Uterus (tissue), 2 donors: ENCODE measurements at regions not wholly inside any gene's neighbourhood (a gene's known extent, or its start where the extent isn't known, plus 50 kb on each side); places are given as distances from the start of the nearest gene placed in this dataset.

Experiments used
- POLR2A ChIP-seq, 2 donors: fragments of 450-650 bp; IDR thresholded peaks; one replicate each; pipeline ENCODE4 v1.6.1; 2016; ENCODE audit warnings: antibody characterized with exemption in 2 of 2, mild to moderate bottlenecking in 1 of 2, moderate library complexity in 1 of 2
- TF ChIP-seq, protein P1 (sequence below), 4 experiments: fragments of 200-600 bp in 2 of 4; fragments of 450-650 bp in 2 of 4; sonication (generic) in 2 of 4; IDR thresholded peaks; one replicate each; pipeline ENCODE4 v1.5.1; 2016 to 2019; ENCODE audit warnings: antibody characterized with exemption in 4 of 4, mild to moderate bottlenecking in 2 of 4, moderate library complexity in 1 of 4

DNA sequence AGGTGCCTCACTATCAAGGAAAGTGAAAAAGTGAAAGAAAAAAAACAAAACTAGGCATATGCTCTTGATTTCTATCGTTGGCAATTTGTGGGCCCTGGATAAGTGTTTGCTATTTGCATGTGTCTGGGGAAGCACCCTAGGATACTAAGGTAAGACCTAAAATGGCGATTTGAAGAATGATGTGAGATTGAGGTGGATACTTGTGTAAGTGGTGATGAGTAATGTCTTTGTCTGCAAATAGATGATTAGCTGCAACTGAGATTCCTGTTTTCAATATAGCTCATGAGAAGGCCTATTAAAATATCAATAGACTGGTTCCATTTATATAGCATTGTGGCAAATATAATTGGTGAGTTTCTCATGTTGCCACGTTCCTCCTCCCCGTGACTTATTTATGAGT lies 261.7 kb downstream of the NEDD1 start:
- TF ChIP-seq, protein P1, sequence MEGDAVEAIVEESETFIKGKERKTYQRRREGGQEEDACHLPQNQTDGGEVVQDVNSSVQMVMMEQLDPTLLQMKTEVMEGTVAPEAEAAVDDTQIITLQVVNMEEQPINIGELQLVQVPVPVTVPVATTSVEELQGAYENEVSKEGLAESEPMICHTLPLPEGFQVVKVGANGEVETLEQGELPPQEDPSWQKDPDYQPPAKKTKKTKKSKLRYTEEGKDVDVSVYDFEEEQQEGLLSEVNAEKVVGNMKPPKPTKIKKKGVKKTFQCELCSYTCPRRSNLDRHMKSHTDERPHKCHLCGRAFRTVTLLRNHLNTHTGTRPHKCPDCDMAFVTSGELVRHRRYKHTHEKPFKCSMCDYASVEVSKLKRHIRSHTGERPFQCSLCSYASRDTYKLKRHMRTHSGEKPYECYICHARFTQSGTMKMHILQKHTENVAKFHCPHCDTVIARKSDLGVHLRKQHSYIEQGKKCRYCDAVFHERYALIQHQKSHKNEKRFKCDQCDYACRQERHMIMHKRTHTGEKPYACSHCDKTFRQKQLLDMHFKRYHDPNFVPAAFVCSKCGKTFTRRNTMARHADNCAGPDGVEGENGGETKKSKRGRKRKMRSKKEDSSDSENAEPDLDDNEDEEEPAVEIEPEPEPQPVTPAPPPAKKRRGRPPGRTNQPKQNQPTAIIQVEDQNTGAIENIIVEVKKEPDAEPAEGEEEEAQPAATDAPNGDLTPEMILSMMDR (IDR thresholded peaks at IDR 0.05), result no peak
- no peak for TF ChIP-seq POLR2A (IDR thresholded peaks at IDR 0.05)
